HEK293T (cell line): ENCODE measurements at regions not wholly inside any gene's neighbourhood (a gene's known extent, or its start where the extent isn't known, plus 50 kb on each side); places are given as distances from the start of the nearest gene placed in this dataset.

Source experiments
- CTCF ChIA-PET: fragments of 350-600 bp; formaldehyde crosslinking; extraction: SDS; loops from one replicate; lab custom pipeline; 2021; ENCODE audit warnings: antibody characterized with exemption, inconsistent platforms; lab: Yijun Ruan, JAX
- POLR2A ChIA-PET: fragments of 350-600 bp; formaldehyde crosslinking; extraction: SDS; loops from one replicate; lab custom pipeline; 2020; ENCODE audit warnings: antibody characterized with exemption, inconsistent platforms; lab: Yijun Ruan, JAX
- DNase-seq: peaks from one replicate; pipeline ENCODE4 v3.0.0; 2012; ENCODE audit warnings: mixed read lengths; ENCODE audit errors: extremely low spot score
- ARNT ChIP-seq: fragments of 450-650 bp; IDR thresholded peaks from 2 replicates; pipeline ENCODE4 v1.6.1; 2017; ENCODE audit warnings: mild to moderate bottlenecking
- BHLHE40 ChIP-seq: fragments of 450-650 bp; IDR thresholded peaks from 2 replicates; pipeline ENCODE4 v1.6.1; 2016; ENCODE audit warnings: mild to moderate bottlenecking, moderate library complexity, borderline replicate concordance
- CTBP1 ChIP-seq: fragments of 450-650 bp; IDR thresholded peaks from 2 replicates; pipeline ENCODE4 v1.6.1; 2016; ENCODE audit warnings: borderline replicate concordance
- ELF4 ChIP-seq: fragments of 450-650 bp; IDR thresholded peaks from 2 replicates; pipeline ENCODE4 v1.6.1; 2017; ENCODE audit warnings: antibody characterized with exemption
- FOXA1 ChIP-seq: fragments of 450-650 bp; IDR thresholded peaks from 2 replicates; pipeline ENCODE4 v1.6.1; 2016; ENCODE audit warnings: mild to moderate bottlenecking
- FOXK2 ChIP-seq: fragments of 450-650 bp; IDR thresholded peaks from 2 replicates; pipeline ENCODE4 v1.6.1; 2016; ENCODE audit warnings: mild to moderate bottlenecking
- FOXM1 ChIP-seq: fragments of 450-650 bp; IDR thresholded peaks from 2 replicates; pipeline ENCODE4 v1.6.1; 2017; ENCODE audit warnings: mild to moderate bottlenecking, borderline replicate concordance
- HDGF ChIP-seq: fragments of 450-650 bp; IDR thresholded peaks from 2 replicates; pipeline ENCODE4 v1.6.1; 2017; ENCODE audit warnings: antibody characterized with exemption, borderline replicate concordance
- L3MBTL2 ChIP-seq: fragments of 450-650 bp; conservative IDR thresholded peaks from 2 replicates; pipeline ENCODE4 v1.6.1; 2016; ENCODE audit warnings: mild to moderate bottlenecking
- LEF1 ChIP-seq: fragments of 450-650 bp; IDR thresholded peaks from 2 replicates; pipeline ENCODE4 v1.6.1; 2017; ENCODE audit warnings: mild to moderate bottlenecking, borderline replicate concordance
- NFRKB ChIP-seq: fragments of 450-650 bp; IDR thresholded peaks from 2 replicates; pipeline ENCODE4 v1.6.1; 2016; ENCODE audit warnings: mild to moderate bottlenecking, moderate library complexity
- SP1 ChIP-seq: fragments of 450-650 bp; IDR thresholded peaks from 2 replicates; pipeline ENCODE4 v1.6.1; 2017
- SUZ12 ChIP-seq: fragments of 450-650 bp; IDR thresholded peaks from 2 replicates; pipeline ENCODE4 v1.6.1; 2016; ENCODE audit warnings: mild to moderate bottlenecking
- TARDBP ChIP-seq: fragments of 450-650 bp; IDR thresholded peaks from 2 replicates; pipeline ENCODE4 v1.6.1; 2016
- ZNF384 ChIP-seq: fragments of 450-650 bp; IDR thresholded peaks from 2 replicates; pipeline ENCODE4 v1.6.1; 2016
- TF ChIP-seq, protein P1 (sequence below): fragments of 450-650 bp; IDR thresholded peaks from 2 replicates; pipeline ENCODE4 v1.6.1; 2016

DNA sequence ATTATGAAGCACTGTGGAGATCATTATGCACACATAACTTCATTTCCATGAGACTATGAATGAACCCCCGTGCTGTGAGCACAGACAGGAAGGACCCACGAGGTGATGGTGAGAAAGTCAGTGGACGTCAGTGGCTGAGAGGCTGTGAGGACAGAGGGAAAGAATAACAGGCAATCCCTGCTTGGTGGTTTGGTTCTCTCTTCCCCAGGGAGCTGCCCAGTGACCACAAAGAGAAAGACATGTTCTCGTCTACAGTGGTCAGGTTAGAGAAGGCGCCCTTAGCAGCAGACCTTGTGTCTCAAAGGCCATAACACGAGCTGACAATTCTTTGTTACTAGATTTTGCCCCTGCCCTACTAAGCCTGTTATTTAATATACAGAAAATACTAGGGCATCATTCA is 609.2 kb downstream of the TOX3 start:
- POLR2A ChIA-PET, result no interaction called here
- no peak for TF ChIP-seq SP1
- DNase-seq, result no peak
- CTCF ChIA-PET, result no interaction called here

DNA sequence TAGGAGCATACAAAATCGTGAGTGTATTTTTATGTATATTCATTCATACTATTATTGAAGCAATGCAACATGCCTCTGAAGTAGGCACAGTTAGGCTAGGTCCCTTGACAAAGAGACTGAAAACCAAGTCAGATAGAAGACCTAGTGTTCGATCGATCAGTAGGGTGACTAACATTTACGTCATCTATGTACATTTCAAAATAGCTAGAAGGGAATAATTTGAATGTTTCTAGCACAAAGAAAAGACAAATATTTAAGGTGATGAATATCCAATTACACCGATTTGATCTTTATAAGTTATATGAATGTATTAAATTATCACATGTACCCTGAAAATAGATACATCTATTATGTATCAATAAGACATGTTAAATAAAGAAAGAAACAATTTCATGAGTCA is 610.1 kb downstream of the TOX3 start:
- CTCF ChIA-PET, result no interaction called here
- no peak for DNase-seq
- POLR2A ChIA-PET, result no interaction called here
- TF ChIP-seq LEF1 (no peak), SP1 (no peak), FOXM1 (no peak), CTBP1 (no peak), ZNF384 (no peak)

DNA sequence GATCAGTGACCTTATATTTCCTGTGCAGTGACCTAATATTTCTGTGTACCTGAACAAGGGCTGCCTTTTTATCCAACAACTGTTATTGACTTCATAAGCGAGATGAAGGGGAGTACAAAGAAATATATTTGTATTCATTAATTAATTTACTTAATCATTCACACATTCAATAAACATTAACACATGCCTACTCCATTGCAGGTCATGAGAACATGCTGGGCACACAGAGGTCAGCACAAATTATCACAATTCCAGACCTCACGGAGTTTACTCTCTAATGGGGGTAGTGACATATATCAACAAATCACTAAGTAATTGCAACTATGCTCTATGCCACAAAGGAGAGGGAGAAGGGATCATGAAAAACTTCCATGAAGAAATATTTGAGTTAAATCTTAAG is 614.6 kb downstream of the TOX3 start:
- no peak for TF ChIP-seq L3MBTL2
- no peak for TF ChIP-seq LEF1
- no peak for TF ChIP-seq SP1
- TF ChIP-seq, protein P1, sequence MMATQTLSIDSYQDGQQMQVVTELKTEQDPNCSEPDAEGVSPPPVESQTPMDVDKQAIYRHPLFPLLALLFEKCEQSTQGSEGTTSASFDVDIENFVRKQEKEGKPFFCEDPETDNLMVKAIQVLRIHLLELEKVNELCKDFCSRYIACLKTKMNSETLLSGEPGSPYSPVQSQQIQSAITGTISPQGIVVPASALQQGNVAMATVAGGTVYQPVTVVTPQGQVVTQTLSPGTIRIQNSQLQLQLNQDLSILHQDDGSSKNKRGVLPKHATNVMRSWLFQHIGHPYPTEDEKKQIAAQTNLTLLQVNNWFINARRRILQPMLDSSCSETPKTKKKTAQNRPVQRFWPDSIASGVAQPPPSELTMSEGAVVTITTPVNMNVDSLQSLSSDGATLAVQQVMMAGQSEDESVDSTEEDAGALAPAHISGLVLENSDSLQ, result no peak
- TF ChIP-seq ARNT, result no peak
- no peak for TF ChIP-seq HDGF
- no peak for TF ChIP-seq ELF4
- TF ChIP-seq FOXK2, result no peak
- POLR2A ChIA-PET, result no interaction called here

DNA sequence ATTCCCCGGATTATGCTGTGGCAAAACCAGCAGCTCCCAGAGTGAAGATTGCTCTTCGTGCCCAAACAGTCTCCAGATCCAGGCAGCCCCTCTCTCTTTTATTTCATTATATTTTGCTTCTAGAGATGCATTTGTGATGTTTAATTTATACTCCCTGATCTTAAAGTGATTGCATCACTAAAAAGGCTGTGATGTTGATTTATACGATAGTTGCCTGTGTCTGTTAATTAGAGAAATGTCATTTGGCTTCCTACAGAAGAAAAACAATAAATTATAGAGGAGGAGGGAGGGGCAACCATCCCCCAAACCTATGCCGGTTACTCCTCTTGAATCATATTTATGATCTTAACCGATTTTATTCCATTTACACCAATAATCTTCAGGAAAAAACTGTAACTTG is 615.3 kb downstream of the TOX3 start:
- ChIA-PET CTCF (no interaction called here), POLR2A (no interaction called here)
- no peak for DNase-seq
- TF ChIP-seq FOXK2, result no peak
- no peak for TF ChIP-seq HDGF
- TF ChIP-seq BHLHE40, result no peak
- TF ChIP-seq ELF4, result no peak
- TF ChIP-seq ZNF384, result no peak
- no peak for TF ChIP-seq SUZ12
- no peak for TF ChIP-seq L3MBTL2
- TF ChIP-seq ARNT, result no peak
- TF ChIP-seq NFRKB, result no peak
- TF ChIP-seq LEF1, result no peak
- no peak for TF ChIP-seq FOXA1
- TF ChIP-seq FOXM1, result no peak

More for the DNA sequence above, 614.6 kb downstream of the TOX3 start:
- CTCF ChIA-PET, result no interaction called here
- DNase-seq, result no peak

DNA sequence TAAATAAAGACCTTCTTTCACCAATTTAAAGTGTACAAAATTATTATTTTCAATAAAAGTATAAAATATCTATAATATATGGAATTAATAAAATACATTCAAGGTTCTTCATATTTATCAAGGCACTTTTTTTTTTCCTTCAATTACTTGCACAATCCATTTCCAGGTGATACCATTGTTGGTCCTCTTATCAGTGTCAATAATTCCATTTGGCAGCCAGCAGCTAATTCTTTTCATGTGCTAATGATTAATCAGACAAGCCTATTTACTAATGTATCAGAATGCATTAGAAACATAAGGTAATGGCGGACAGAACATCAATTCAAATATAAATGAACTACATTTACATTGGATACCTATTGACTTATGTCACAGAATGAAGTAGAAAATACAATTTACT is 622.2 kb downstream of the TOX3 start:
- TF ChIP-seq SUZ12 (no peak), FOXK2 (no peak), HDGF (no peak), FOXA1 (no peak), LEF1 (no peak), ZNF384 (no peak), CTBP1 (no peak), NFRKB (no peak)
- TF ChIP-seq, protein P1, result no peak
- no peak for DNase-seq
- CTCF ChIA-PET, result no interaction called here
- POLR2A ChIA-PET, result no interaction called here

DNA sequence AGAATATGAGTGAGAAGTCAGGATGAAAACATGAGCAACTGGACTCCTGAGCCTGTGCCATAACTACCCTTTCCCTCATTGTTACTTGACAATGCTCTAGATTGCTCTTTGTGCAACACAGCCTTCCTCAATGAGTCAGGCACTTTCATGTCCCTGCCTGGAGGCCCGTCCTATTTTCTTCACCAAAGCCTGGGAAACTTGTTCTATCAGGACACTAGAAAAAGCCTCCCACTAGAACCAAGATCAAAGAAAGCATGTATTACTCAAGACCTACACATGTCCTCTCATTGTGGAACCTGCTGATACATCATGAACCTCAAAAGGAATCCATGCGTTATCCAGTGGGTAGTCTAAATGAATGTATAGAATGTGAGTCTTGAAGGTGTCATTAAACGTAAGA is 624.5 kb downstream of the TOX3 start:
- CTCF ChIA-PET, result no interaction called here
- POLR2A ChIA-PET, result no interaction called here
- TF ChIP-seq FOXA1, result no peak
- no peak for TF ChIP-seq CTBP1
- DNase-seq, result no peak

DNA sequence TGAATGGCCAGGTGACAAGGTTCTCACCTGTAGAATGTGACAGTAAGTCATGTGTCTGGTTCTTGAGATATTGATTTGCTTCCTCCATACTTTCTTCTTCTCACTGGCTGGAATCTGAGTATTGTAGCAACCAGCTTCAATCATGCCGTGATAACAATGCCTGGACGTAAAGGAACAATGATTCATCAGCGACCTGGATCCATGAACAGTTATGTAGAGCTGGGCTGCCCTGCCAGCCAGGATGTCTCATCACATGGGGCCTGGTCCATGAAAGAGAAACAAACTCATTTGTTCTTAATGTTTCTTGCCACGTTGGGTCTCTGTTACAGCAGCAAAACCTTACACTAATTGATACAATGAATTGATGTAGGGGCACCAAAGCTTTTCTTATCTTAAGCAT is 627.2 kb downstream of the TOX3 start:
- no peak for DNase-seq
- TF ChIP-seq FOXM1 (no peak), HDGF (no peak), CTBP1 (no peak), NFRKB (no peak), TARDBP (no peak), BHLHE40 (no peak), FOXA1 (no peak), ARNT (no peak), ZNF384 (no peak)
- POLR2A ChIA-PET, result no interaction called here
- CTCF ChIA-PET, result no interaction called here

DNA sequence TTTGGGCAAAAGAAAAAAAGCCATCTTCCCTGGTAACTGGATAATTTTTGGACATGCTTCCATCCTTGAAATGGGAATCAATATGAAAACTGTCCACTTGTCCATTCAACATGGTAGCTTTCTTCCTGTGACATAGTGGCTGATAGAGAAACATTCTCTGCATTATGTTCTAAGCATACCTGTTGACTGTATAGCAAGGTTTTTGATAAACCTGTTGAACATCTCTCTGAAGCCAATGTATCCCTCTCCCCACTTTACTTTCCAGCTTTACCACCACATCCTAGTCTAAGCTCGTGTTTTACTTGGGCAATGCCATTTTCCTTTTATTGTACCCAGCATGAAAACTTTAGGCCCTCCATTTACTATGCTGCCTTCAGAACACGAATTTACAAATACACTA is 630.1 kb downstream of the TOX3 start:
- no peak for DNase-seq
- POLR2A ChIA-PET, result no interaction called here
- CTCF ChIA-PET, result no interaction called here
- TF ChIP-seq CTBP1, result no peak
- no peak for TF ChIP-seq ARNT
- no peak for TF ChIP-seq SP1
- TF ChIP-seq LEF1, result no peak
- TF ChIP-seq NFRKB, result no peak
- no peak for TF ChIP-seq BHLHE40
- TF ChIP-seq ZNF384, result no peak
- TF ChIP-seq ELF4, result no peak
- TF ChIP-seq FOXM1, result no peak
- no peak for TF ChIP-seq HDGF
- no peak for TF ChIP-seq FOXK2
- TF ChIP-seq, protein P1, result no peak
- no peak for TF ChIP-seq SUZ12
